Activated B cell treated with CpG ODN at 0.5 μM for 24 hours (primary cell): ENCODE measurements at regions not wholly inside any gene's neighbourhood (a gene's known extent, or its start where the extent isn't known, plus 50 kb on each side); places are given as distances from the start of the nearest gene placed in this dataset.

Experiments
- ATAC-seq: fragments of 200-7000 bp; cut with Tn5 transposase; one replicate; pipeline ENCODE4 v1.10.0; 2021; ENCODE audit warnings: low read depth, mild to moderate bottlenecking, moderate library complexity
- CTCF ChIA-PET: fragments of 350-600 bp; sonication (Branson Sonifier 250); formaldehyde crosslinking; loops from one replicate; lab custom pipeline; 2021; ENCODE audit warnings: antibody characterized with exemption; lab: Charles Lee
- POLR2A ChIA-PET: fragments of 350-600 bp; sonication (Branson Sonifier 250); formaldehyde crosslinking; loops from one replicate; lab custom pipeline; 2021; ENCODE audit warnings: antibody characterized with exemption; lab: Charles Lee
- DNase-seq: peaks from one replicate; pipeline ENCODE4 v3.0.0; 2022
- H3K27ac Mint-ChIP-seq: one replicate; pipeline ENCODE4 v1.8.0; 2020; ENCODE audit warnings: mixed read lengths
- H3K27me3 Mint-ChIP-seq: one replicate; pipeline ENCODE4 v1.8.0; 2021; ENCODE audit warnings: mixed read lengths
- H3K36me3 Mint-ChIP-seq: one replicate; pipeline ENCODE4 v1.8.0; 2021; ENCODE audit warnings: low read depth, mixed read lengths
- H3K4me1 Mint-ChIP-seq: one replicate; pipeline ENCODE4 v1.8.0; 2021; ENCODE audit warnings: mixed read lengths
- H3K4me3 Mint-ChIP-seq: one replicate; pipeline ENCODE4 v1.8.0; 2020; ENCODE audit warnings: mild to moderate bottlenecking, mixed read lengths
- H3K9me3 Mint-ChIP-seq: one replicate; pipeline ENCODE4 v1.8.0; 2020; ENCODE audit warnings: mixed read lengths
- intact Hi-C: fragments of 100-400 bp; cut with micrococcal nuclease; formaldehyde crosslinking; loops from one replicate; pipeline ENCODE4 v1.15.1; 2024
- TF ChIP-seq, protein P1 (sequence below): fragments of 200-600 bp; IDR thresholded peaks from one replicate; pipeline ENCODE4 v1.8.0; 2022; ENCODE audit warnings: antibody characterized with exemption, mild to moderate bottlenecking

DNA sequence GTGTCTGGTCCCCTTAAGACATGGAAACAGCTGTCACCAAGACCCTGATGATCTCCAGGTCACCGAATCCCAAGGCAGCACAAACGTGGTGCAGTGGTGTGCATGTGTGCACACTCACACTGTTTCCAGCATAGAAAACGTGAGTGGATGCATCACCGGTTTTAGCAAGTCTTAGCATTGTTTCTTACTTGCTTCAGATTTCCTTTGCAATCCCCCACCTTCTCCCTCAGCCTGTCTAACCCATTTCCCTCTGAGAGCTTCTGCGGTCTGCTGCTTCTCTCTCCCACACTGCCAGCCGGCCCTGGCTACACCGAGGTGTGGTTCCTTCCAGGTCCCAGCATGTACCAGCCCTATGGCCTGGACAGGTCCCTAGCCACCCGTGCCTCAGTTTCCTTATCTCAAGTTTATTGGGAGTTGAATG lies 343.4 kb upstream of the HS6ST1 start:
- ChIA-PET POLR2A (no interaction called here), CTCF (no interaction called here)
- TF ChIP-seq, protein P1, sequence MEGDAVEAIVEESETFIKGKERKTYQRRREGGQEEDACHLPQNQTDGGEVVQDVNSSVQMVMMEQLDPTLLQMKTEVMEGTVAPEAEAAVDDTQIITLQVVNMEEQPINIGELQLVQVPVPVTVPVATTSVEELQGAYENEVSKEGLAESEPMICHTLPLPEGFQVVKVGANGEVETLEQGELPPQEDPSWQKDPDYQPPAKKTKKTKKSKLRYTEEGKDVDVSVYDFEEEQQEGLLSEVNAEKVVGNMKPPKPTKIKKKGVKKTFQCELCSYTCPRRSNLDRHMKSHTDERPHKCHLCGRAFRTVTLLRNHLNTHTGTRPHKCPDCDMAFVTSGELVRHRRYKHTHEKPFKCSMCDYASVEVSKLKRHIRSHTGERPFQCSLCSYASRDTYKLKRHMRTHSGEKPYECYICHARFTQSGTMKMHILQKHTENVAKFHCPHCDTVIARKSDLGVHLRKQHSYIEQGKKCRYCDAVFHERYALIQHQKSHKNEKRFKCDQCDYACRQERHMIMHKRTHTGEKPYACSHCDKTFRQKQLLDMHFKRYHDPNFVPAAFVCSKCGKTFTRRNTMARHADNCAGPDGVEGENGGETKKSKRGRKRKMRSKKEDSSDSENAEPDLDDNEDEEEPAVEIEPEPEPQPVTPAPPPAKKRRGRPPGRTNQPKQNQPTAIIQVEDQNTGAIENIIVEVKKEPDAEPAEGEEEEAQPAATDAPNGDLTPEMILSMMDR: no peak
- DNase-seq (no peak), ATAC-seq (no peak)
- Mint-ChIP-seq H3K36me3 (peaks cover 3% of the 10 kb centered on the region), H3K9me3 (peaks cover 8% of the 10 kb centered on the region), H3K27me3 (peaks cover 26% of the 10 kb centered on the region), H3K4me3 (no peak overlapping the region), H3K4me1 (no peaks in the 10 kb centered on the region), H3K27ac (no peak overlapping the region)
- intact Hi-C loops: no loop called here

DNA sequence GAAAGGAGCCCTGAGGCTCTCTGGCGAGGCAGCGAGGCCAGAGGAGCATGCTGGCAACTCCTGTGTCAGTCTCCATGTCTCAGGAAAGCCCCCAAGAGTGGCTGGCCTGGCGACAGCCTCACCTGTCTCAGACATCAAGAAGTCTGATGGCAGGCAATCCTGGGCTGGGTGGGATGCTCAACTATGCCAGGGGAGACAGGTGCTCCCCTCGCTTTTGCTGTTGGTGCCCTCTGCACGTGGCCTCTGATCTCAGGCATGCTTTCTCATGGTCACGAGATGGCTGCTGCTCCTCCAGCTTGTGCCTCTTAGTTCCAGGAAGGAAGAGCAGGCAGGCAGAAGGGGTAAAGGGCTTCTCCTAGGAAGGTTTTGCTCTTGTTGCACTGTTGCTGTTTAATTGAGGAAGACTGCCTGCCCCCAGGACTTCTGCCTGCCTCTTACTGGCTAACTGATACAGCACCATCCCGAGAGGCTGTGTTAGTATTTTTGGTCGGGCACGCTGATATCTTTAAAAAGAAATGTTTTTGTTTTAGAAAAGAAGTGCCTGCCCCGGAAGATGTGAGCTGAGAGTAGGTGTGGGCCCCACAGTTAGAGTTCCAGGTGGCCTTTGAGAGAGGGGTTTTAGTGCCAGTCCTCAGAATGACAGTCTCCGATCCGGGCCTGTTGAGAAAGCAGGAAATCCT lies 344.8 kb upstream of the HS6ST1 start:
- CTCF ChIA-PET: no interaction called here
- TF ChIP-seq, protein P1: no peak
- Mint-ChIP-seq H3K4me1 (no peaks in the 10 kb centered on the region), H3K36me3 (no peaks in the 10 kb centered on the region), H3K9me3 (peaks cover 4% of the 10 kb centered on the region), H3K27ac (no peak overlapping the region), H3K27me3 (peaks cover 28% of the 10 kb centered on the region), H3K4me3 (no peak overlapping the region)
- intact Hi-C loops: no loop called here
- POLR2A ChIA-PET: no interaction called here
- ATAC-seq: no peak
- DNase-seq: no peak

DNA sequence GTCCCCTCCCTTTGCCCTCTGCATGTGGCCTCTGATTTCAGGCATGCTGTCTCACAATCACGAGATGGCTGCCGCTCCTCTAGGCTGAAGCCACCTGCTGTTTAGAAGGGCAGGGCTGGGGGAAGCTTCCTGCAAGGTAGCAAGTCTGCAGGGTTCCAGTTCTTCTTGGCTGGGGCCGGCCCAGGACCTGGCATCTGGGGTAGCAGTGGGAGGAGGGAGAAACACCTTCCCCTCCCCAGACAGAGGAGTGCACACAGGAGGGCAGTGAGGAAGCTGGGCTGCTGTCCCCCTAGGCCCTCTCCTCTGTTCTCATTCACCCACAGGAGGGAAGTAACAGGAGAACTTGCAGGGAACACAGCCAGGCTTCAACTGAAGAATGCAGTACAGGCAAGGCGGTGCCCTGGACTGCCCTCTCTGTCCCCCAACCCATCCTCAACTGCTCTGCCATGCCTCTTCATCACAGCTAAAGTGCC lies 345.9 kb upstream of the HS6ST1 start:
- Mint-ChIP-seq H3K4me1 (no peaks in the 10 kb centered on the region), H3K9me3 (peaks cover 4% of the 10 kb centered on the region), H3K27me3 (peaks cover 31% of the 10 kb centered on the region), H3K27ac (no peak overlapping the region), H3K36me3 (no peaks in the 10 kb centered on the region), H3K4me3 (no peak overlapping the region)
- no peak for ATAC-seq
- DNase-seq: no peak
- TF ChIP-seq, protein P1: no peak
- ChIA-PET CTCF (no interaction called here), POLR2A (no interaction called here)
- intact Hi-C loops: no loop called here

DNA sequence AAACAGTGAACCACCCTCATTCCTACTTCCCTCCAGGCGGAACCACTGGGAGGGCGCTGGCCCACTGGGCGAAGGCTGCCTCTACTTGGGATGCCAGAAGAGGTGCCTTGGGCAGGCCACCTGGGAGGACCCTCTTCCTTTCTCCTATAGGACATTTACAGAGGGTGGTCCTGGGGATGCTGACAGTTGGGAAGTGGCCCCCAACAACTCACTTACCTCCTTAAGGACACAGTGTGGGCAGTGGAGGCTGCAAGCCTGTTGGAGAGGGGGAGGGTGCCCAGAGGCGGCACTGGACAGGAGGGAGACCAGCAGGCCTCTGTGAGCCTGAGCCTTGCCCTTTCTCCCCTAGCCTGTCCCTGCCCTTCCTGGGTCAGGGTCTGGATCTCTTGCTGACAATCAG lies 346.4 kb upstream of the HS6ST1 start:
- TF ChIP-seq, protein P1: no peak
- no peaks in the 10 kb centered on the region for H3K4me1 Mint-ChIP-seq
- ATAC-seq (no peak), DNase-seq (no peak)
- no peaks in the 10 kb centered on the region for H3K36me3 Mint-ChIP-seq
- no peaks in the 10 kb centered on the region for H3K9me3 Mint-ChIP-seq
- POLR2A ChIA-PET: no interaction called here
- no peak overlapping the region for H3K4me3 Mint-ChIP-seq
- H3K27ac Mint-ChIP-seq: no peak overlapping the region
- CTCF ChIA-PET: no interaction called here
- intact Hi-C loops: no loop called here
- H3K27me3 Mint-ChIP-seq: peaks cover 27% of the 10 kb centered on the region

DNA sequence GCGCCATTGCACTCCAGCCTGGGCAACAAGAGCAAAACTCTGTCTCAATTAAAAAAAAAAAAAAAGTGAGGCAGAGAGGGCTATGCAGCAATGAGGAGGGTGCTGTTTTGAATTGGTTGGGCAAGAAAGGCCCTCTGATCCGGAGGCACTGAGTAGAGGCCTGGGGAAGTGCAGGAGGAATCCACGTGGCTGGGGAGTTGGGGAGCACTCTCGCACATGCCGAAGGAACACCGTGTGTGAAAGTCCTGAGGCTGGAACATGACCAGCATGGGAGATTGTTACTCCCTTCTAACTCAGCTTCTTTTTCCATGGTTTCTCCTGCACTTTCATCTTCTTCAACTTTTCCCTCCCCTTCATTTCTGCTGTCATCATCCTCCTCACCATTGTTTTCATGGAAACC lies 347.9 kb upstream of the HS6ST1 start:
- no peak overlapping the region for H3K4me3 Mint-ChIP-seq
- no peak overlapping the region for H3K27ac Mint-ChIP-seq
- POLR2A ChIA-PET: no interaction called here
- ATAC-seq: no peak
- DNase-seq: no peak
- peaks cover 20% of the 10 kb centered on the region for H3K27me3 Mint-ChIP-seq
- no peaks in the 10 kb centered on the region for H3K4me1 Mint-ChIP-seq
- TF ChIP-seq, protein P1: no peak
- H3K36me3 Mint-ChIP-seq: no peaks in the 10 kb centered on the region
- CTCF ChIA-PET: no interaction called here
- peaks cover 1% of the 10 kb centered on the region for H3K9me3 Mint-ChIP-seq
- intact Hi-C loops: no loop called here
